ENCODE measurements at regions not wholly inside any gene's neighbourhood (a gene's known extent, or its start where the extent isn't known, plus 50 kb on each side); places are given as distances from the start of the nearest gene placed in this dataset.

GRCh38 chr5:38706376-38706775 is 139.4 kb upstream of the OSMR start:
- TF ChIP-seq POLR2A (IDR thresholded peaks at IDR 0.05) (no peak), CTCF (IDR thresholded peaks at IDR 0.05) (no peak), EP300 (IDR thresholded peaks at IDR 0.05) (no peak), POLR2AphosphoS5 (IDR thresholded peaks at IDR 0.05) (no peak)
- WGBS, 2 donors: 58 to 81% methylated on average over 3 of the region's 3 CpGs
- Histone ChIP-seq H3K4me1 (no peaks in the 10 kb centered on the region), H3K27ac (no peak overlapping the region), H3K36me3 (no peaks in the 10 kb centered on the region), H3K27me3 (no peaks in the 10 kb centered on the region), H3K4me3 (no peak overlapping the region), H3K9me3 (no peaks in the 10 kb centered on the region)
- no peak for DNase-seq
- intact Hi-C loops (cut with DNase I): no loop called here

- no peak for TF ChIP-seq CTCF (IDR thresholded peaks at IDR 0.05)
- no peak for TF ChIP-seq POLR2A (IDR thresholded peaks at IDR 0.05)
- no peak for TF ChIP-seq POLR2AphosphoS5 (IDR thresholded peaks at IDR 0.05)
- TF ChIP-seq EP300 (IDR thresholded peaks at IDR 0.05): no peak
- Histone ChIP-seq H3K4me3 (no peak overlapping the region), H3K27ac (no peak overlapping the region), H3K27me3 (no peaks in the 10 kb centered on the region), H3K9me3 (no peaks in the 10 kb centered on the region), H3K36me3 (no peaks in the 10 kb centered on the region), H3K4me1 (no peaks in the 10 kb centered on the region)
- WGBS, 2 donors: 63 to 74% methylated on average over 10 of the region's 10 CpGs
- no peak for DNase-seq
- intact Hi-C loops (cut with DNase I): no loop called here
These were observed 138.2 kb upstream of the OSMR start for GRCh38 chr5:38707352-38708210.

- no peaks in the 10 kb centered on the region for H3K36me3 ChIP-seq
- H3K27me3 ChIP-seq: no peaks in the 10 kb centered on the region
- H3K9me3 ChIP-seq: no peaks in the 10 kb centered on the region
- no peak overlapping the region for H3K4me3 ChIP-seq
- intact Hi-C loops (cut with DNase I): no loop called here
- no peak overlapping the region for H3K27ac ChIP-seq
- no peak for DNase-seq
- TF ChIP-seq POLR2A (IDR thresholded peaks at IDR 0.05) (no peak), POLR2AphosphoS5 (IDR thresholded peaks at IDR 0.05) (no peak), CTCF (IDR thresholded peaks at IDR 0.05) (no peak), EP300 (IDR thresholded peaks at IDR 0.05) (no peak)
- no peaks in the 10 kb centered on the region for H3K4me1 ChIP-seq
- 60 to 74% methylated on average over 2 of the region's 2 CpGs for WGBS, 2 donors
These were observed 136.0 kb upstream of the OSMR start for GRCh38 chr5:38709678-38710306.

- no peaks in the 10 kb centered on the region for H3K36me3 ChIP-seq
- no peak for TF ChIP-seq EP300 (IDR thresholded peaks at IDR 0.05)
- no peak for TF ChIP-seq CTCF (IDR thresholded peaks at IDR 0.05)
- no peak for TF ChIP-seq POLR2AphosphoS5 (IDR thresholded peaks at IDR 0.05)
- TF ChIP-seq POLR2A (IDR thresholded peaks at IDR 0.05): no peak
- intact Hi-C loops (cut with DNase I): no loop called here
These were observed 135.2 kb upstream of the OSMR start for GRCh38 chr5:38710627-38711026.

More at GRCh38 chr5:38710627-38711026, 135.2 kb upstream of the OSMR start:
- 79 to 85% methylated on average over 2 of the region's 2 CpGs for WGBS, 2 donors
- H3K9me3 ChIP-seq: no peaks in the 10 kb centered on the region
- no peak overlapping the region for H3K4me3 ChIP-seq
- no peak overlapping the region for H3K27ac ChIP-seq
- no peaks in the 10 kb centered on the region for H3K27me3 ChIP-seq
- DNase-seq: no peak
- H3K4me1 ChIP-seq: no peaks in the 10 kb centered on the region
